ENCODE measurements at regions not wholly inside any gene's neighbourhood (a gene's known extent, or its start where the extent isn't known, plus 50 kb on each side); places are given as distances from the start of the nearest gene placed in this dataset.

DNA sequence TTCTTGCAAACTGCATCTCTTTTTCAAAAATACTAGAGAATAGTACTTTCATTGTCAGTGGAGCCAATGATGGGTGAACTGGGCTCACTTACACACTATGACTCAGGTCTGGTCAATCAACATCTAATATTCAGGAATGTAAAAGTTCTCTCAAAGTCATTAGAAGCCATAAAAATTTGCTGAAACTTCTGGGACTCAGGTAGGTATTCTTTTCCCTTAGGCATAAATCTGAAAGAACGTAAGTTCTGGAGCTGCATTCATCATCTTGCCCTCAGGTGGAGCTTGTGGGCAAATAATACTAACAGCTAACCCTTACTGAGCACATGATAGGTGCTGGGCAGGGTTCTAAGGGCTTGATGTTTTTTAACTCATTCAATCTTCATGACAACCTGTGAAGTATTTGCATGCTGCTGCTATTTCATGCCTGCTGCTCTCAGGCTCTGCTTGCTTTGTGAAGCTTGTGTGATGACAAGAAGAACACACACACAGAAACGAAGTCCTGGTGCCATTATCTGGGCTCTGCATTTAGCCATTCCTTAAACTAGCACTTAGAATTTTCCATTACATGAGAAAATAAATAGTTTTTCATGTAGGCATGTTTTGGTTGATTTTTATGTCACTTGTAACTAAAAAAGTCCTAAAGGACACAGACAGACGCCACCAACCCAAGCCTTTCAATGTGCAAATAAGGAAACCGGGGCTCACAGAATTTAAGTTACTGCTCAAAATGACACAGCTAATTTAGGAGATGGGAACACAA lies 394.2 kb upstream of the LYPLAL1 start:
- no peak for DNase-seq

DNA sequence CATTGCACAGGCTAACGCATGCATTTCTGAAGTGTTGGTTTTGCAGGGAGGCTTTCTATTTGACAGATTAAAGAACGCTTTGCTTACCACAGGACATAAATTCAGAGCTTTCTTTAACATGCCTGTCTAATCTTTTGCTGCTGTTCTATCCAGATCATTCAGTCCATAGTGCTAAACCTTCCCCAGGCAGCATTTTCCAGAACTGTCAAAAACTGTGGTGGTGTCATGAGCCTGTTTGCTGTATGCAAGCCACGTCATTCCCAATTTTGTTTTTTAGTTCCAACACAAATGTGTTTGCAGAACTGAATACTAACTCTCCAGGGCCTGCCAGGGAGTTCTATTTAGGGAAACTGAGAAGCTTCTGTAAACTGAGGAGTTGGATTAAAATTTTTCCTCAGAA lies 390.5 kb upstream of the LYPLAL1 start:
- DNase-seq, result no peak

DNA sequence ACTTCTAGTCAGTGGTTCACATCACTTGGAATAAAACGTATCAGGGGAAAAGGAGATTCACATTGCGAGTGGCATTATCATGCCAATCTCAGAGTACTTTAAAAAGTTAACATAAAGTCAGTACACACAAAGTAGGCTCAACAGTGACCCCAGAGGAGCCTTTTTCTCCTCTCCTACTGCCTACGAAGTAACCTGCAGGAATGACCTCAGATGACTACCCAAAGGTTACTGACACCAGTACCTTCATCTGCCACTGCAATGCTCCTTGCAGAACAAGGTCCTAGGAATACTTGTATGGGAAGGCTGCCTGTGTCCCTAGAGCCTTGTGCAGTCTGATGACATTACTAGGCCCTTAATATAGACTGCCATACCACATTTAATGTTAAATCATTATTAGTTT lies 389.8 kb upstream of the LYPLAL1 start:
- no peak for DNase-seq

DNA sequence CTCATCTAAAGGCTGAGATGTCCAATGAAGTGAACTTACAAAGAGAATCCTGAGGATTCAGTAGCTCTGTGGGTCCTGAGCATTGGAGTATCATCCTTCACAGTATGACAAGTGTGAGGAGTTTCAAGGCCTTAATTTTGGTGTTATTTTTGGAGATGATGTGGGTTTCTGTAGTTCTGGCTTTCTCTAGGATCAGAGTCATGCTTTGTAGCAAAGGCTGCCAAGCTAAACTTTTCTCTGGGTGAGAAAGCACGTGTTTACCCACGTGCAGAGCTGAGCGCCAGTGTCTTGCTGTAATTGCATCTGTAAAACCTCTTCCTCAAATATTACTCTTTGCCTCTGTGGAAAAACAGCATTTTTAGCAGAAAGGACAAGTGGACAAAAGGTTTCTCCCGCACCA lies 387.8 kb upstream of the LYPLAL1 start:
- DNase-seq, result no peak

DNA sequence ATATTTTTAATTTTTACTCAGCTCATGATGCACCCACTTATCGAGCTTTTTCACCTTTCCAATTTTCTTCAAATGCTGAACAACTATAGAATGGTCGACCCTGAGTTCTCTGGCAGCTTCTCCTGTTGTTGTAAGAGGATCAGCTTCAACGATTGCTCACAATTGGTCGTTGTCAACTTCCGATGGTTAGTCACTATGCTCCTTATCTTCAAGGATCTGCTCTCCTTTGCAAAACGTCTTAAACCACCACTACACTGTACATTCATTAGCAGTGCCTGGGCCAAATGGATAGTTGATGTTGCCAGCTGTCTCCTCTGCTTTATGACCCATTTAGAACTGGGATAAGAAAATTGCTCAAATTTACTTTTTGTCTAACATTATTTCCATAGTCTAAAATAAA lies 385.9 kb upstream of the LYPLAL1 start:
- no peak for DNase-seq

DNA sequence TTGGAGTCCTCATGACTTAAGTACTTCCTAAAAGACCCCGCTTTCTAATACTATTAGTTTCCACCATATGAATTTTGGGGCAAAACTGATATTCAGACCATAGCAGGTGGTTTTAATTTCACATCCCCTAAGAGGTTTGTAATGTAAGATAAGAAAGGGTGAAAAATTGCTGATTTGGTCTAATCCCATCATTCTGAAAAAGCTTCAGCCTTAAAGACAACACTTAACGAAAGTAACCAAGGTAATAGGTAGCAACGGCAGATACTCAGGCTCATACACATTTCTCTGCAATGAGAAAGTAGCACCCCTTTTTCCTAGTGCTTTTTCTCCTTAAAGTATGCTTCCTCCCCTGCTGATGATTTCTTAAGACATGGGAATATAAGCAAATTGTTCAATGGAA lies 376.9 kb upstream of the LYPLAL1 start:
- no peak for DNase-seq

DNA sequence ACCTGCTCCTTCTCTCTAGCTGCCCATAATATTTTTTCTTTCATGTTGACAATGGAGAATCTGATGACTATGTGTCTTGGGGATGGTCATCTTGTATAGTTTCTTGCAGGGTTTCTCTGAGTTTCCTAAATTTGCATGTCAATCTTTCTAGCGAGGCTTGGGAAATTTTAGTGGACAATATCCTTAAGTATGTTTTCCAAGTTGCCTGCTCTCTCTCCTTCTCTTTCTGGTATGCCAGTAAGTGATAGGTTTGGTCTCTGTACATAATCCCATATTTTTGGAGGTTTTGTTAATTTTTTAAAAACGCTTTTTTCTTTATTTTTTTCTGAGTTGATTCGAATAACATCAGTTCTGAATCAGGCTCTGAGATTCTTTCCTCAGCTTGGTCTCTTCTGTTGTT lies 370.9 kb upstream of the LYPLAL1 start:
- no peak for DNase-seq

DNA sequence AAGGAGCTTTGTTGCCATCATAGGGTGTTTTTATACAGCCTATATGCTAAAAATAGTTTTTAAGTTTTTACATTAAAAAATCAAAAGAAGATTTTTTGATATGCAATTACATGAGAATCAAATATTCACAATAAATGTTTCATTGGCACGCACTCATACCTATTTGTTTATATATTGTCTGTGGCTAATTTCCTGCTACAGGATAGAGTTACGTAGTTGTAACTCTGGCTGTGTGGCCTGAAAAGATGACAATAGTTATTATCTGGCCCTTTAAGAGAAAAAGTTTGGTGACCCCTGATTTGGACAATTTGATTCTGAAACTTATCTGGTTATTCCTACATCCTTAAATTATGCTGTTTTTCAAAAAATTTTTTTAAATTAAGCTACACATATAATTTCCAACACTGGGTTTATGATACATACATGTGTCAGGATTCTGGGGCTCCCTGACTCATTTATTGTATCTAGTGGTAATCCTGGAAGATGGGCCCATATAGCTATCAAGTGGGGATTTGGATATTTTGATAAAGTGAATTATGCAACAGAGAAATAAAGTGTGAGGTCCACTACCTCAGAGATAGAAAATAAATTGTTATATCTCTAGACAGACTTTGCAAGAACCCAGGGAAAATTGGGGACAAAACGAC lies 370.2 kb upstream of the LYPLAL1 start:
- no peak for DNase-seq

DNA sequence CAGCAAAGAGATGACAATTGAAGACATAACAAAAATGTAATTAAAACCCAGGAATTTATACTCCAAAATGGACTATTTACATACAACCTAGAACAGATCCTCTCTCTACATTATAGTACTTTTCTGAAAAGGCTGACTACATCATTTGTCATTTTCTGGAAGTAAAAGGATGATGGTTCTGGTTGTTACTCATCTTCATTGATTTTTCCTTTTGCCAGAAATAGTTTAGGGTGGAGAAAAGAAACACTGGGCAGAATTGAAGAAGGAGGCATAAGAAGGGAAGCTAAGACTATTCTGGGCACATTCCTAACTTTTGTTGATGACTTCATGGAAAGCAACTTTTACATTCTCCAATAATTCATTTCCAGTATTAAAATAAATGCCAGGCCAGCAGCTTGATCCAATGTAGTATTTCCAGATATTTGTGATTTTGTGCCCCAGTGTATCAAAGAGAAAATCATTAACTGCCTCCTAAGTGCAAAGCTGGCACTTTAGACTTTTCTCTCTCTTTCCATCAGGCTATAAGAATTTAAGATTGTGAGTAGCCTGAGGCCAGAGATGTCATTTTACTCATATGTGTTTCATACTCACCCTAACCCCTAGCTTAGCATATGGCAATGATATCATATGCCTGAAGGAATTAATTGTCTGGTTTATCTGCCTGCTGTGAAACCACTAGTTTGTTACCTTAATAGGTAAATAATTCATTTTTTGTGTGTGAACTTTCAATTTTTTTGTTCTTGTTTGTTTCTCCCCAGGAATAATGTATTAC lies 369.5 kb upstream of the LYPLAL1 start:
- no peak for DNase-seq

DNA sequence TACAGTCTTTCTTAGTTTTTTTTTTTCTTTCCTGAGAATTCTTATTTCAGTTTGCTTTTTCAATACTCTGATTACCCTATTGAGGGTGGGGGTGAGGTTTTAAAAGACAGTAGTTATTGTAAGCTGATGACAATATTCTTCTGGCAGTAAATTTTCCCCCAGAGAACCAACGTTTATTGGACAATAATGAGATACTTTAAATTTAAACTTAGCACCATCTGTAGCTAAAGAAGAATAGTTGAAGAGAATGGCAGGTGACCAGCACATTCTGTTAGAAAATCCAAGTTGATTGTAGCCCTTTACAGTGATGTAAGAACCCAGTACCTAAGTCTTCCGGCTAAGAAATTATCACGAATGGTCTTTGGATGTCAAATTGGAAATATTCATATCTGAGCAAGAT lies 364.6 kb upstream of the LYPLAL1 start:
- DNase-seq, result no peak

DNA sequence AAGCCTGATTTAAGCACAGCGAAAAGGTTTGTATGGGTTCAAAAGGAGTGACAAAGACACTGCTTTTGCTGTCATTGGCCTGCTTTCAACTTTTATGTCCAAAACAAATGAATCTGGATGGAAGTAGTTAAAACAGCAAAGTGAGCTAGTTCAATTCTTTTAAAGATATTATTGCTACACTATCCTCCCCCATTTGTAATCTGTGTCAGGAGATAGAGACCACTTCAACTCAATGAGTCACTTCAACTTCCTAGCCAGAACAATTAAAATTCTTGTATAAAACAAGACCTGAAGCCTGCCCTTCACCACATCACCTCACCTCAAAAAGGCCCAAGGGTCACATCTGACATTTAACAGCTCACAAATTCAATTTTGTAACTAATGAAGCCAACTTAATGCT lies 364.1 kb upstream of the LYPLAL1 start:
- no peak for DNase-seq

DNA sequence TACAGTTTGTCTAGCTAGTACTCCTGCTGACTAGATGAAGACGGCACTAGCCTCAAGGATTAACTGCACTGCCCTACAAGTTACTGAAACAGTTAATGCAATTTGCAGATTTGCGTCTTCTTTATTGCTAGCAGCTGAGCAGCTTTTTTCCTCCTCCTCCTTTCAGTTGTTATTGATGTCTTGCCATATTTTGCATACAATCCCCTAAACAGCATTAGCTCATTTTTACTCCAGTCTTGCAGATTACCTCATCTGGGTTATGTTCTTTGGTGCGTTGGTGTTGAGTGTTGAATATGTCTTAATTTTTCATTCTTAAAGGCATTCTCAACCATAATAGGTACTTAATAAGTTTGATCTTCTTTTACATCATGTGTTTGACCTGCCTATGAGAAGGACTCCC lies 363.4 kb upstream of the LYPLAL1 start:
- no peak for DNase-seq

DNA sequence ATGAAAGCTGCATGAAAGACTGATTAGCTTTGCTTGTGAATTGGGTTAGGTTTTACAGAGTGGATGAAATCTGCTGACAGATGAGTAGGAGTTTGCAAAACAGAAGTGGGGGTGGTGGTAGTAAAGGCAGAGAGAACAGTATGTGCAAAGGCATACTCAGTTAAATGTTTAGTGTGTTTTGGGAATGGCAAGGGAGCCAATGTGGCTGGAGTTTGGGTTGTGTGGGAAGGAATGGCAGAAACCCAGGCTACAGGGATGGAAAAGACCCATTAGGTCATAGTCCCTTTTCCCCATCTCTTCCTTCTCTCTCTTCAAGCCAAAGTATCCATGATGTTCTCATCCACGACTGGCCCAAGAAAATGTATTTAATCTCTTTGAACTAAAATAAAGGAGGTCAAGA lies 362.2 kb upstream of the LYPLAL1 start:
- no peak for DNase-seq

DNA sequence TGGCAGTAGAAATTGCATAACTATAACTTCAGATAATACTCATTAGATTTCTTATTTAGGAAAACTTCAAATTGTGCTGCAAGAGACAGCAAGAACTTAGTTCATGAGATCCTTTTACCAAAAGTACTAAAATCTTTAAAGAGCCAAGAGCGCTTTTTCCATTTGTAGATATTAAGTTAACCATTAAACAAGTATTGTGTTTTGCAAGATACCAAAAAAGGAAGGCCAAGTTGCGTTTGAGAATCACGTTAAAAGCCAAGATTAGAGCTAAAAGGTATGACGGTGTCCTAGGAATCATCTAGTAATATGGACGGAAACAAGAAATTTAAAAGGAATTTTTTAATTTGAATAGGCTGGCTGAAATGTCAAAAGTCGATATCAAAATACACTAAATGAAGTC lies 361.3 kb upstream of the LYPLAL1 start:
- DNase-seq, result no peak

DNA sequence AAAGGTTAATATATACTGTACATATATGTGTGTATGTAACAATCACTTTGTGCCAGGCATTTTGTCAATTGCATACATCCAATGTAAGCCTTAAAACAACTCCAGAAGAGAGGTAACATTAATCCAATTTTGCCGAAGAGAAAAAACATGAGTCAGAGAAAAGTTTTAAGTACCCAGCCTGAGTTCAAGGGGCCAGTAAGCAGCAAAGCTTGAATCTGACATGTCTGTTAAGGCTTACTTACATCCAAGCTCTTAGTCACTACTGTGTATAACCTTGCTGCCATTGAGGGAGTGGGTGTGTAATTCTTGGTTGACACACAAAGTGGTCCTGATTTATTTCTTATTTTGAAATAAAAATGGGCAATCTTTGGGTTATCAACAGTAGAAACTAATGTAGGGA lies 360.4 kb upstream of the LYPLAL1 start:
- no peak for DNase-seq

DNA sequence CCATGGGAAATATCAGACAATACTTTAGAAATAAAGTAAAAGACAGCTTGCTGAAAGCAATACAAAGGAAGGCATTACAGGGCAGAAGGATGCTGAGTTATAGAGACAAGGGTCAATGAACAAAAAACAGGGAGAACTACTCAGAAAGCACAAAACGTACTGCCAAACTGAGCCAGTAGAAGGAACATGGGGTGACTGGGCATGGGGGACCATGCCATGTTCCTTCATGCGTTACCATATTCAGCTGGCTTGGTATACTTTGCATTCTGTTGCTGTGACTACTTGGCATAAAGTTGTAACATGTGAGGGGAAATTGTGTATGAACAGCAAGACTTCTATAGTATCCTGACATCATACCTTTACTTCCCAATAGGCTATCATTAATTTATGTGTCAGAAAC lies 358.6 kb upstream of the LYPLAL1 start:
- DNase-seq, result no peak

DNA sequence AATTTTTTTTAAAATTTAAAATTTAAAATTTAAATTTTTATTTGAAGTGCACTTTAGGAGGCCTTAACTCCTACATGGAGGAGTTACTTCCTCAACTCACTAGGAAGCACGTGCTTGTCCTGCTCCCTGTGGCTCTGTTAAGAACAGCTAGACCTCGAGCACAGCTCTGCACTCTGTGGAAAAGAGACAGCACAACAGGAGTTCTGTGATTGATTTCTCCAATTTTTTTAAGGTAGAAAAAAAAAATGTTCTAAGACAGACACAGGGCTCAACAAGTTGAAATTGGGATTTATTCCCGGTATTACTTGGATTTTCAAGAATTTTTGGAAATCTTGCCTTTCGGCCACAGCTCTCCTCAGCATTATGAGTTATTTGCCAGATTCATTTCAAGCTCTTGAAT lies 356.6 kb upstream of the LYPLAL1 start:
- DNase-seq, result no peak

DNA sequence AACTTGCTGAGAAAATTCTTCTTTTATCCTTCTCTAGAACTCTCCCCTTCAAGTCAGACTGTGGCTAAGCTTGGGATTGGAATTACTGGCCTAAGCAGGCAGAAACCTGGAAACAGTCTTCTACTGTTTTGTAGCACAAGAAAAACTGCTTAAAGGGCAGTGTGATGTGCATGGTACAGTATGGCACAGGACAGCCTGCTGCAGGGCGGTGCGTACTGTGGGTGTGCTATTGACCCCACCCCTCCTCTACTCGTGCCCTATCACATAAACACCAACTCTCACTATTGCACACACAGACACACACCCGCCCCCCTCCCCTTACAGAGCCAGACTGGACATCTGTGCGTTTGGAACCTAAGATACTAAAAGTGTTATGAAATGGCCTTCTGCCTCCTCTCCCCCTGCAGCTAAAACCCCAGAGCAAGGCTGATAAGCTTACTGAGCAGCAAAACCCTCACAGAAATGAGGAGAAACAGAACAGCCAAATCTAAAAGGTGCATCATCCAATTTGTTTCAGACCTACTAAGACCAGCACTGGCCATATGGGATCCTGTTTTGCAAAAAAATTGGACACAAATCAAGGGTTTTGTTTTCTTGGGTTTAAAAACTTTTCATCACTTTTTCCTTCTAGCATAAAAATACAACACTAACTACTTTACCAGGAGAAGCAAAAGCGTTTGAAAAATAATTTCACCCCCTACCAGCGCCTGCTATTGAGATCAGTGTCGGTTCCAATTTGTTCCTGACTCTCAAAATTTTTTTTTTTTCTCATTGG lies 355.8 kb upstream of the LYPLAL1 start:
- no peak for DNase-seq

DNA sequence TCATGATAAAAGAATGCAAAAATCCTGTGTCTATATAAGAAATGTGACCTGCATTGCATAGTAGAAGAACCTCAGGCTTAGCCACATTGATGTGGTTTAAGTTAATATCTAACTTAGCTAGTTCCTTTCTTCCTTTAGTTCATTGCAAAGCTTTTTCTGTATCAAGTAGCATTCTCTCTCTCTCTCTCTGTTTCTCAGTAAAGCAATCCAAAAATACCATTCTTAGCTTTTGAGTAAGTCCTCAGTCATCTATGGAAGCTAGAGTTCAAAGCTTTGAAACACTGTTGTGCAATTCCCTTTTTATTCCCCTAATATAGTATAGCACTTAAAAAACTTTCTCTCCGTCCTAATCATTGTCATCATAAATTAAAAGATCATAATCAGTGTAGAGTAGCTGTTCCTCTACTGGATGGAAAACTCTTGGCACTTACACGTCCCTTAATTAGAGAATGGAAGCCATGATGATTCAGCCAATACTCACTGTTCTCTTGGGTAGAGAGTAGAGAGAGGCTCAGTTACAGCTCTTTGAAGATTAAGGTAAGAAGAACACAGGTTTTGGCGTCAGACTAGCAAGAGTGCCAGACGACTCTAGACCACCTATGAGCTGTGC lies 350.3 kb upstream of the LYPLAL1 start:
- DNase-seq, result peak; percentile 42

DNA sequence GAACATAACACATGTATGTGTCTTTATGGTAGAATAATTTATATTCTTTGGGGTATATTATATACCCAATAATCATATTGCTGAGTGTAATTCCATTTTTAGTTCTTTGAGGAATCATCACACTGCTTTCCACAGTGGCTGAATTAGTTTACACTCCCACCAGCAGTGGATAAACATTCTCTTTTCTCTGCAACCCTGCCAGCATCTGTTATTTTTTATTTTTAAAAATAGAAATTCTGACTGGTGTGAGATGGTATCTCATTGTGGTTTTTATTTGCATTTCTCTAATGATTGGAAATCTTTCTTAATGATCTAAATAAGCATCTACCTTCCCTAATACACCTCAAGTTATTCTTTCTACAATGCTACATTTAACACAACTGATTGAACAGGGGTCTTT lies 346.2 kb upstream of the LYPLAL1 start:
- DNase-seq, result no peak

DNA sequence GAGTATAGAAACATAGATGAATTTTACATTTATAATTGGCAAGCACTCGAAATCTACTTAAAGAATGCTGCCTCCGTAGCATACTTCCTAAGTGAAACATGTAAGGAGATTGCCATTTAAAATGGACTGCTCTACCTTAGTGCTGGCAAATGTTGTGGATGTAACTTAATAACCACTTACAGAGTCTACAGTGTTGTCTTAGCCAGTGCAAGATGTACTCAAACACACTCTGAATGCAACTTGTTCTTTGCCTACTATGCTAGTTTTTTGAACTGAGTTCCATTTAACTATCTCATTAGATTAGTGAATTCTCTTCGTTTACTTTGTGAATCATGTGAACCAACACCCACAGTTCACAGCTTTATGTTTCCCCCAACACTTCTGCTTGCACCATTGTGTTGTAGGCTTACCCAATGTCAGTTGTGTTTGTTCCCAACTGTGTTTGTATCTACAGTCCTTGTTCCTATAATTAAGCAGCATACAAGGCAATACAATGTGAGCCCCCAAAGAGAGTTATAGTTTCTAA lies 345.5 kb upstream of the LYPLAL1 start:
- no peak for DNase-seq

DNA sequence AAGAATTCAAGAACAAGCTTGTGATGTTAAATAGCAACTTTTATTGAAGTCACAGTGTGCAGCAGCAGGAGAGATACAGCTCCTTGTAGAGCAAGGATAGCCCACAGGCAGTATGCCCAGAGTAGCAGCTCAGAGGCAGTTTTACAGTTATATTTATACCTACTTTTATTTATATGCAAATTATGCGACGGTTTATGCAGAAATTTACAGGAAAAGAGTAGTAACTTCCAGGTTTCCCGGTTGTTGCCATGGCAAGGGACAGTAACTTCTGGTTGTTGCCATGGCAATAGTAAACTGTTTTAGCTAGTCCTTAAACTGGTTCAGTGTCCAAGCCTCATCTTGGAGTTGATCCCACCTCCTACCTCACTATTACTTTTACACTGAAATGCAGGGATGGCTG lies 344.6 kb upstream of the LYPLAL1 start:
- no peak for DNase-seq

DNA sequence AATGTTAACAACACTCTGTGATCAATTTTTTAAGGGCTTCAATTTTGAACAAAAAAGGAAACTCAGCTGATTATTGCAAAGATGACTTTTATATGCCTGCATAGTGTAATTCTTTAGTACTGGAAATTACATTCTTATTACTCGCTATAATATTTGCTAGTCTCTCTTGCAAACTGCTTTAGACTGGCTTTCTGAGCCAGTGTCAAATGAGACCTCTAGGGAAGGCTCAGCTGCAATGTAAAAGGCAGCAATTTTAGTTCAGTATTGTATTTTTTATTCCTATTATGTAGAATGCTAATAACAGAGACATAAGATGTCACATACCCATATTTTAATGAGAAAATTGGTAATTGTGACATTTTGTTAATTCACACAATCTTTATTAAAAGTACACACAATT lies 338.1 kb upstream of the LYPLAL1 start:
- no peak for DNase-seq

Measured in amniotic stem cell (primary cell).